D721Med (cell line): ENCODE measurements at regions not wholly inside any gene's neighbourhood (a gene's known extent, or its start where the extent isn't known, plus 50 kb on each side); places are given as distances from the start of the nearest gene placed in this dataset.

Experiments
- DNase-seq: peaks from one replicate; pipeline ENCODE4 v3.0.0; 2011; ENCODE audit warnings: low spot score; ENCODE audit not compliant: insufficient read length
- FAIRE-seq: peaks from 2 replicates; lab custom pipeline; 2011; peaks lifted over from hg19 to GRCh38; lab: Jason Lieb, UNC
- CTCF ChIP-seq: IDR thresholded peaks from 2 replicates; pipeline ENCODE4 v1.5.1; 2012; ENCODE audit warnings: mild to moderate bottlenecking, control low read depth; ENCODE audit not compliant: insufficient read depth; ENCODE audit errors: missing control alignments

- TF ChIP-seq CTCF, result no peak
- no peak for FAIRE-seq
- no peak for DNase-seq
These were observed 196.9 kb downstream of the INO80D start for GRCh38 chr2:205889114-205889513.

- no peak for FAIRE-seq
- TF ChIP-seq CTCF, result no peak
- DNase-seq, result no peak
These were observed 198.3 kb downstream of the INO80D start for GRCh38 chr2:205887637-205888036.

DNA sequence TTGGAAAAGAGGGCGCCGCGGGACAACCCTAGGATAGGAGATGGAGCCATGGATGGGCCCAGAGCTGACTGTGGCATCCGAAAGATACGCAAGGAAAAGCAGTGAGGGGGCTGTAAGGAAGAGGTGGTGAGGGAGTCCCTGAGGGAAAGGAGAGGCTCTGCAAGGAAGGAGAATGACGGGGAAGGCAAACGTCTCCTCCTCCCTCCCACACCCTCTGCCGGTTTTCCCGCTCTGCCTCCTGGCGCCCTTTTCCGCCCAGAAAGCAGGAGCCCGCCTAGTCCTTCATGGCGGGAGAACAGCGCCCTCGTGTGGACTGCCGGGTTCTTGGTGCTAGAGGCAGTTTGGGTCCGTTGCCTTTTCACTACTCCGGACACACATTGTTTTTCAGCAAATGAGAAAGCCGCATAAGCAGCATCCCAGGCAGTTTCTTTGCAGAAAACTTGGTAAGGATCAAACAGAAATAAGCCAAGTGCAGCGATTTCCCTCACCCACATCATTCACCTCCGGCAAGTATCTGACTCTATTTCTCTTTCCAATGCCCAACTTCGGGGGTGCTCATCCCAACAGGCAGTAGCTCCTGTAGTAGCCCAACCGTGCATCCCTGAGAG lies 200.4 kb downstream of the INO80D start:
- no peak for DNase-seq
- TF ChIP-seq CTCF, result peak; percentile 81
- FAIRE-seq, result no peak

- DNase-seq (no peak), FAIRE-seq (no peak)
- TF ChIP-seq CTCF, result no peak
These were observed 201.7 kb downstream of the NRP2 start for GRCh38 chr2:205883965-205884364.

- FAIRE-seq, result no peak
- TF ChIP-seq CTCF, result no peak
These were observed 200.6 kb downstream of the NRP2 start for GRCh38 chr2:205882806-205883425.

GRCh38 chr2:205880048-205880447 lies 197.7 kb downstream of the NRP2 start:
- FAIRE-seq (no peak), DNase-seq (no peak)
- no peak for TF ChIP-seq CTCF

More at GRCh38 chr2:205882806-205883425, 200.6 kb downstream of the NRP2 start:
- DNase-seq, result no peak
